GM18498 (cell line): ENCODE measurements at regions not wholly inside any gene's neighbourhood (a gene's known extent, or its start where the extent isn't known, plus 50 kb on each side); places are given as distances from the start of the nearest gene placed in this dataset.

Experiments
- ATAC-seq: cut with Tn5 transposase; IDR thresholded peaks from one replicate; pipeline ENCODE4 v1.9.1; 2021; ENCODE audit warnings: mild to moderate bottlenecking, moderate library complexity; ENCODE audit not compliant: unreplicated experiment

GRCh38 chr14:87186737-87187136 lies 806.2 kb downstream of the GALC start:
- ATAC-seq, result no peak

GRCh38 chr14:87185961-87186560 lies 806.9 kb downstream of the GALC start:
- ATAC-seq, result no peak

GRCh38 chr14:87184180-87184579 lies 808.8 kb downstream of the GALC start:
- ATAC-seq, result no peak

DNA sequence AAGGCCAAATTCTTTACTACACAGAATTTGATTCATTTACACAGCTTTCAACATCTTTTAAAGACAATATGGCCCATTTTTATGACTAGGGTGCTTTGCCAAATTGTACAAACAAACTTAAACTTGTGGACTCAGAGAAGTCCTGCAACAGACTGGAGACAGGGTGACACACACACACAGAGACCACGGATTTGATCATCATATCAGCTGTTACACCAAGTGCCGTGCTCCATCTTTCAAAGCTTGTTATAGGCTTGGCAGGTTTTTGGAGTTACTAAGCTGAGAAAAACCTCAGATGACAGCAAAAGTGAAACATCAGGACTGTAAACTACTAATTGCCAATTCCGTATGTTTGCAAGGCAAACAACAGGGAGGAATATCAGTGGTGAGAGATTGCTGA lies 811.7 kb downstream of the GALC start:
- no peak for ATAC-seq

- no peak for ATAC-seq
Observed at GRCh38 chr14:87179936-87180335, 813.0 kb downstream of the GALC start.

- no peak for ATAC-seq
Observed at GRCh38 chr14:87178277-87178676, 814.7 kb downstream of the GALC start.

GRCh38 chr14:87175175-87175574 lies 817.8 kb downstream of the GALC start:
- no peak for ATAC-seq

GRCh38 chr14:87171141-87171540 lies 821.8 kb downstream of the GALC start:
- ATAC-seq, result no peak

- ATAC-seq, result no peak
Observed at GRCh38 chr14:87170179-87170578, 822.8 kb downstream of the GALC start.

DNA sequence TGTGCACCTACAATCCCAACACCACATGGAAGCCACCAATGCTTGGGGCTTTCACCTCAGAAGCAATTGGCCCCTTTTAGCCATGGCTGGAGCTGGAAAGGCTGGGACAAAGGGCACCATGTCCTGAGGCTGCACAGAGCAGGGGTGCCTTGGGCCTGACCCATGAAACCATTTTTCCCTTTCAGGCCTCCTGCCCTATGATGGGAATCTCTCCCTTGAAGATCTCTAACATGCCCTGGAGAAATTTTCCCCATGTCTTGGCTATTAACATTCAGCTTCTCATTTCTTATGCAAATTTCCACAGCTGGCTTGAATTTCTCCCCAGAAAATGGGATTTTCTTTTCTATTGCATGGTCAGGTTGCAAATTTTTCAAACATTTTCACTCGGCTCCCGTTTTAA lies 823.6 kb downstream of the GALC start:
- ATAC-seq, result no peak

DNA sequence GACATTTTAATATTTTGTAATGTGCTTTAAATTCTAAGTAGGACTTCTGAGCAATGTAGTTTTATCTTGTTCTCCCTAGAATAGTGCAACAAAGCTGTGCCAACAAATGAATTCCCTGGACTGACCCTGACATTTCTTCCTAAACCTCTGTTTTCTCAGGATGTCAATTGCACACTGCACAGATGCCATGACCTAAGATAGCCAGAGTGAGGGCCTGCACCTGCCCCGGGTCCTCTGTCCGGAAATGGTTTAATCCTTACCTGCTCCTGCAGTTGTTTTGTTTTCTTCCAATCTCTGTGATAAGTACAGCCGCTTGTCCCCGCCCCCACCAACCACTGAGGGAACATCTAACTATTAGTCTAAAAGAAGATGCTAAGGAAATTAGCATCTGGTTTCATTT lies 831.5 kb downstream of the GALC start:
- no peak for ATAC-seq

GRCh38 chr14:87160989-87161388 lies 832.0 kb downstream of the GALC start:
- no peak for ATAC-seq

DNA sequence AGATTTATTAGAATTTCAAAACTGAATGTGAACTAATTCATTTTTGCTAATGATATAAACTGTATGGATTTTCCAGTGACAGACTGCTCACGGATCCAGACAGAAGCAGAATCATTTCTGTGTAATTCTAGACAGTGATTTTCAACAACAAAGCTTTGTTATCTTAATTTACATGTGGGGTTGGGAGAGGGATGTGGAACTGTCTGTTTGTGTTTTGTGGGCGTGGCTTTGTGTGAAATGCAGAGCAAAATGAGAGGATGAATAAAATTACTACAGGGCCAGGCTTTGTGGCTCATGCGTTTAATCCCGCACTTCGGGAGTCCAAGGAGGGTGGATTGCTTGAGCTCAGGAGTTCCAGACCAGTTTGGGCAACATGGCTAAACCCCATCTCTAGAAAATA lies 834.7 kb downstream of the GALC start:
- ATAC-seq, result no peak

GRCh38 chr14:87156878-87157277 lies 836.1 kb downstream of the GALC start:
- no peak for ATAC-seq

GRCh38 chr14:87155856-87156488 lies 837.0 kb downstream of the GALC start:
- no peak for ATAC-seq

DNA sequence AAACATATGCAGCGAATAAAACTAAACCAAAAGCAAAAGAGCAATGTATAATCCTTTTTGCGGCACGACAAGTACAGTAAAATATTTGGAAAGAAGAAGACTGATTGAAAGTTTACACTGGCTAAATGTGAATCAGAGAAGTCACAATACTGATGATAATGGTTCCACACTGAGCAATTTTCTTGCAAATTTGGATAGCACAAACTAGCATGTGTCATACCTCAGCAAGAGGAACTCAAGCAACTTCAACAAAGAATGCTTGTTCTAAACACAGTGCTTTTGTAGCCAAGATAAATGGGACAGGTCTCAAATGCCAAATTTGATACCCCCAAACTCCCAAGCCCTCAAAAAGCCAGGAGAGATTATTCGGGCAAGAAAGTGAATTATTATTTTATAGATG lies 839.1 kb downstream of the GALC start:
- no peak for ATAC-seq

- no peak for ATAC-seq
Observed at GRCh38 chr14:87153391-87153790, 839.6 kb downstream of the GALC start.

GRCh38 chr14:87152693-87153092 lies 840.3 kb downstream of the GALC start:
- ATAC-seq, result no peak

GRCh38 chr14:87149583-87150354 lies 843.2 kb downstream of the GALC start:
- ATAC-seq, result no peak

DNA sequence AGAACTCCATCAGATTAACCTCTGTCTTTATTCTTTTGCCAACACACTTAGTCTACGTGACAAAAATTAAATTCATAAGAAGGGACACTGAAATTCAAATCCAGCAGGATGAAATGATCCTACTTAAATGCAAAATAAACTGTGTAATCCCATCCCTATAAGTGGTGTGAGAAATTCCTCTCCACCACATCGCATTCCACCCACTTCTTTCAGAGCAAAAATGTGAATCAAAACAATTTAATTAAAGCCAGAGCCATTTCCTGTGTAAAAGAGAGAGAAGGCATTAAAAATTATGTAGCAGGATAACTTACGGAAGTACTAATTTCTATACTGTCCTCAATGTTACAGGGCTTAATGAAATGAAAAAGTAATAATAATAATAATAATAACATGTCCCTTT lies 844.3 kb downstream of the GALC start:
- no peak for ATAC-seq

DNA sequence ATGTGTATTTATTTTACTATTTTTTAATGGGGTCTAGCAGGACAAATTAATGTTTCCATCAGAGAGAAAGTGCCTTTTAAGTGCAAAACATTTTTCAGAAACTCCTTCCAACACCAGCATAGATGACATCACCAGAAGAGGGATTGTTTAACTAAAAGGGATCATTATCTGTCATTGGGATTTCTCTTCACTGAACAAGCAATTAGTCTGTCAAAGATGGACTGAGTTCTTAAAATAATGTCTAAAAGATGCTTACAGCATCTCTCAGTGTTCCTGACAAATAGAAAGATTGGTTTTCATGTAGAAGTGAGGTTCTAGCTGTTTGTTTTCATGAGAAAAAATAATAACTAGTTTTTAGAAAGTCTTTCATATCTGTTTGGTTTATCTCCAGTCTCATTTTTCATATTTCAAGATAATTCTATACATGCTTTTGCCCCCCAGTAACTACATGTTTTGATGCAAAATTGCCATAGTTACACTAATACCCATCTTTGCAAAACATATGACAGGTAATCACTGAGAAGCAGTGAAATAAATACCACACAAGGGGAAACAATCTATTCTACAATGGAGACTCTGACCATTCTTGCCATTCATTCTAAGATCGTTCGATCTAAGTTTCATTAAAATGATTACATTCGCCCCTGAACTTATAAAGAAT lies 850.3 kb downstream of the GALC start:
- ATAC-seq, result no peak

DNA sequence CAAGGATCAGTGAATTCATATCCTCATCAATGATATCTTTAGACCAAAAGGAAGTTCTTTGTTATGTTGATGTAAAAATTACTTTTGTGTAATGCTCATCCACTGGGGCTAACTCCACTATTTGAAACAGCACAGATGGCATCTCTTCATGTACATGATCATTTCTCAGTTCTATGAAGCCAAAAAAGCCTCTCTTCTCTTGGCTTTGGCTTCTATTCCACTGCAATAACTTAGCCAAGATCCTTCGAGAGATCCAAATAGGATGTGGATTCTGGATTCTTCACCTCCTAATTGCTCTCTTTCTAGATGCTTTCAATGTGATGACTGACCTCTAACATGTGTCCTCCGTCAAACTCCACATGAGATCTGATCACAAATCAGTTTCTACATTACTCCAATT lies 851.2 kb downstream of the GALC start:
- ATAC-seq, result no peak
